ENCODE measurements at regions not wholly inside any gene's neighbourhood (a gene's known extent, or its start where the extent isn't known, plus 50 kb on each side); places are given as distances from the start of the nearest gene placed in this dataset.

DNA sequence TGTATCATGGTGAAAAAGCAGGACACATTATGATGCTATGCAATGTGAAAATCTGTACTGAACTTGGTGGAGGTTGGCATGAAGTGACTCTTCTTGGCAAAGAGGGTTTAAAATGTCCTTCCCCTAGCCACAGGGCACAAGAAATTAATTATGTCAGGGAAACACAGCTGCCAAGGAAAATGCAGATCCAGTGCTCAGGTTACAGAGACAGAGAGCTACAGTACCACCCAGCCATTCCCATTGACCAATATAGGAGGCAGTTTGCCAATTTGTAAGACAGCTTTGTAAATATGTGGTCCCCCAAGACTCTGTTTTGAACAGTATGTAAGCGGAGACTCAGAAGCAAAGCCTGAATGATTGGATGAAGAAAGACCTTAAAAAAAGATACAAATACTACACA is 69.4 kb upstream of the KLF12 start:
- TF ChIP-seq, protein P1, sequence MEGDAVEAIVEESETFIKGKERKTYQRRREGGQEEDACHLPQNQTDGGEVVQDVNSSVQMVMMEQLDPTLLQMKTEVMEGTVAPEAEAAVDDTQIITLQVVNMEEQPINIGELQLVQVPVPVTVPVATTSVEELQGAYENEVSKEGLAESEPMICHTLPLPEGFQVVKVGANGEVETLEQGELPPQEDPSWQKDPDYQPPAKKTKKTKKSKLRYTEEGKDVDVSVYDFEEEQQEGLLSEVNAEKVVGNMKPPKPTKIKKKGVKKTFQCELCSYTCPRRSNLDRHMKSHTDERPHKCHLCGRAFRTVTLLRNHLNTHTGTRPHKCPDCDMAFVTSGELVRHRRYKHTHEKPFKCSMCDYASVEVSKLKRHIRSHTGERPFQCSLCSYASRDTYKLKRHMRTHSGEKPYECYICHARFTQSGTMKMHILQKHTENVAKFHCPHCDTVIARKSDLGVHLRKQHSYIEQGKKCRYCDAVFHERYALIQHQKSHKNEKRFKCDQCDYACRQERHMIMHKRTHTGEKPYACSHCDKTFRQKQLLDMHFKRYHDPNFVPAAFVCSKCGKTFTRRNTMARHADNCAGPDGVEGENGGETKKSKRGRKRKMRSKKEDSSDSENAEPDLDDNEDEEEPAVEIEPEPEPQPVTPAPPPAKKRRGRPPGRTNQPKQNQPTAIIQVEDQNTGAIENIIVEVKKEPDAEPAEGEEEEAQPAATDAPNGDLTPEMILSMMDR (IDR thresholded peaks at IDR 0.05 in 8 of 11, conservative IDR thresholded peaks at IDR 0.05 in 3 of 11), result no peak
- TF ChIP-seq POLR2A (IDR thresholded peaks at IDR 0.05), result no peak

Measured in spleen (tissue), 7 donors.